GM21576 (cell line): ENCODE measurements at regions not wholly inside any gene's neighbourhood (a gene's known extent, or its start where the extent isn't known, plus 50 kb on each side); places are given as distances from the start of the nearest gene placed in this dataset.

Experiments used
- ATAC-seq: cut with Tn5 transposase; IDR thresholded peaks from one replicate; pipeline ENCODE4 v1.9.1; 2021; ENCODE audit warnings: mild to moderate bottlenecking, moderate library complexity; ENCODE audit not compliant: unreplicated experiment

DNA sequence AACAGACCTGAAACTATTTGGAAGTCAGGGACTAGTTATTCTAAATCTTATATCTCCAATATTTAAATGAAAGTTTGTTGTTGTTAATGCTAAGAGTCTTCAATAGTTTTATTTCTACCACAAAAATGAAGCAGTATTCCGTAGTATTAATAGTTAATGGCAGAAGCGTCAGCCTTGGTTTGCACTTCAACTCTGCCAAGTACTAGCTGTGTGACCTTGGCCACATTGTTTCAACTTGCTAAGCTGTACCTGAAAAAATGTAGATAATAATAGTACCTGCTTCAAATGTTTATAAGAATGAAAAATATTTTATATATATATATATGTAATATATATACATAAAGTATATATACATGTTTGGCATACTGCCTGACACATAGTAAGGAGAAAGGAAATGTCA is 354.6 kb upstream of the SATB1 start:
- ATAC-seq, result no peak

DNA sequence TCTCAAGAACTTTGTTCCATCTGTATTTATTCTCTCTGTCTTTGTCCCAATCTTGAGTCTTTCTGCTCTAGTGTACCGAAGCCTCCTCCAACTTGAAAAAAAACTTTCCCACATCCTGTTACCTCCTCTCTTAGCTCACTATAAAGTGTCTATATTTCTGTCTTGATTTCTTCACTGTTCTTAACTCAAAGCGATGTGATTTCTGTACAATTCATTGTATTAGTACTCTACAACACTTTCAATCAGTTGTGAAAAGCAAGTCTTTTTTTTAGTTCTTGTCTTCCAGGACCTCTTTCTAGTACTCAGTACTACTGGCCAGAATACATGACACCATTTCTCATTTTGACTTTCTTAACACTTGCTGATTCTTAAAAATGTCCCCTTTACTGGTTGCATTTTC is 353.5 kb upstream of the SATB1 start:
- ATAC-seq, result no peak

- no peak for ATAC-seq
These were observed 353.0 kb upstream of the SATB1 start for GRCh38 chr3:18778094-18778493.

GRCh38 chr3:18775501-18775900 is 350.4 kb upstream of the SATB1 start:
- ATAC-seq, result no peak

- no peak for ATAC-seq
These were observed 349.4 kb upstream of the SATB1 start for GRCh38 chr3:18774319-18775088.

DNA sequence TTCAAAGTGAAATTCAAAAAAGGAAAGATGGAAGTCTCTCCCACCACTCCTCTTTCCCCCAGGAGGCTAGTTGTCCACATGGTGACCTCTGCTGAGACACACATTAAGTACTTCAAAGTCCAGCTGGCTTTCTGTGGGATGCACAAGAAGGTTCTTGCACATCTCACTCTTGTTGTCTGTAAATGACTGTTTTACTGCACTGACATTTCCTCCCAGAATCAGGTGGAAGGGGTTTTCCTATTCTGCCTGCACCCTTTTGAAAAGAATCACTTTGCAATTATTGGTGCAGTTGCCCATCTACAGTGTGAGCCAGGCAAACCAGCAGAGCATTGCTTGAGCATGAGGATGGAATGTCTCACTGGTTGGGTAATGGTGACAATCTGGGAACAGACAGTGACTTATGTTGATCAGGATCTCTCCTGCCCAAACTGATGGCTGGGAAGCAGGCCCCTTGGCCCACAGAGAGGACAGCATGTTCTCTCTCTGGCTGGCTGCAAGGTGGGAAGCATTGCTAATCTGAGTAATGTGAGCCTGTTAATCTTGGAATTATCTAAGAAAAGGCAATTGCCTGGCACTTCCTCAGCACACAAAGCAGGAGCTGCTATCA is 347.7 kb upstream of the SATB1 start:
- ATAC-seq, result no peak

DNA sequence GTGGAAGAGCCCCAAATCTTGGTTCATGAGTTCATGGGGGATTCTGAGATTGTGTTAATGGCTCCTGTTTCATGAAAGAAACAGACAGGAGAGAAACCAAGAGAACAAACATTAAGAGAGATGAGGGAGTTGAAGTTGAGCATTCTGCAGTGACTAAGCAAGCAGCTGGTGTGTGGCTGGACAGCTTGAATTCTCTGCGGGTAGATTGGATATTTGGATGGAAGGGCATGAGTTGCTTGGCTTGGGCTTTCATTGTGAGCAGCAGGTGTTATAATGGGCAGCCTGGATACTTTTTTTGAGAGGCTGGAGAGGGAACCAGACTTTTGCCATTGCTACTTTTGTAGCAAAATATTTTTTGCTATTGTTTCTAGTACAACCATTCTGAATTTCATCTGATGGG is 346.8 kb upstream of the SATB1 start:
- no peak for ATAC-seq

DNA sequence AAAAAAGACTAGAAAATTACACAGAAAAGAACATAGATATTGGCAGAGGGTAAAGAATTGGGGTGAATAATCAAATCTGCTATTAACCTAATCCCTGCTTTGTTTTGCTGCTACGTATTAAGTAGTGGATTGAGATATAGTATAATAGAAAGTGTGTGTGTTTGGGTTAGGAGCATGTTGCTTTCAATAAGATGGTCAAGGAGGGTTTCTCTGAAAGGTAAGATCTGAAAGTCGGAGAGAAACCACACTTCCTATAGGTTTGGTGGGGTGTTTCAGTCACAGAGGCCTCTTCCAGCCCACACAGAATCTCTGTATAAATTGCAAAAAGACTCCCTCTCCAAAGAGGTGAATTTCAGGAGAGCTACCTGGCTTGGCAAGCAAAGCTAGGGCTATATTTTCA is 345.7 kb upstream of the SATB1 start:
- ATAC-seq, result no peak

- no peak for ATAC-seq
These were observed 342.7 kb upstream of the SATB1 start for GRCh38 chr3:18767756-18768303.

- no peak for ATAC-seq
These were observed 341.8 kb upstream of the SATB1 start for GRCh38 chr3:18766974-18767373.

DNA sequence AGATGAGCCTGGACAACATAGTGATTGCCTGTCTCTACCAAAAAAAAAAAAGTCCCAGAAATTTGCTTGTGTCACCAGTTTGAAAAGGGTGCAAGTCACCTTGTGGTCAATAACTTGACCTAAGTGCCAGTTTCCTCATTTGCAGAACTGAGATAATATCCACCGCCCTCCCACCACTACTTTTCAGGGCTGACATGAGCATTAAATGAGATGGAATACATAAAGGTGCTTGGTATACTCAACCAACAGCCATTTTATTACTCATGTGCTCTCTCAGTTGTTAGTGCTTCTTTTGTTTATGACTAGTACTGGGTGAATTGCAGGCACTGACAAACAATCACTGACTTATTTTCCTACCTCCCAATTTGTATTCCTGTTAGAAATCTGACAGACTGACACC is 340.5 kb upstream of the SATB1 start:
- no peak for ATAC-seq

GRCh38 chr3:18765161-18765560 is 340.0 kb upstream of the SATB1 start:
- ATAC-seq, result no peak

DNA sequence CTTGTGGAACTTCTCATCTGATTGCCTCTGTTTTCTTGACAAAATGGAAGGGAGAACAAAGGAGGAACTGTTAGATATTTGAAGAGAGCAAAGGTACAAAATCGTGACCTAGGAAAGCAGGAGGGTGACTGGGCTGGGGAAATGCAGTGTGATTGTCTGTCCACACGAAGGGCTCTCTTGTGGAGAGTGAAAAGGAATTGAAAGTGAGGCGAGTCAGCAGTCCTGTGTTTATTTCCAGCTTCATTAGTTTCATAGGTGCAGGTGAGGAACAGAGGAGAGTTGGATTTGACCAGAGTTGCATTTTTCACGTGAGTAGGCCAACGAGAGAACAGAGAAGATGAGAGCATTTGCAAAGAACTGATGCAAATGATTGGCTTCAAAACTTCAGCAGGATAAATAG is 336.4 kb upstream of the SATB1 start:
- no peak for ATAC-seq

DNA sequence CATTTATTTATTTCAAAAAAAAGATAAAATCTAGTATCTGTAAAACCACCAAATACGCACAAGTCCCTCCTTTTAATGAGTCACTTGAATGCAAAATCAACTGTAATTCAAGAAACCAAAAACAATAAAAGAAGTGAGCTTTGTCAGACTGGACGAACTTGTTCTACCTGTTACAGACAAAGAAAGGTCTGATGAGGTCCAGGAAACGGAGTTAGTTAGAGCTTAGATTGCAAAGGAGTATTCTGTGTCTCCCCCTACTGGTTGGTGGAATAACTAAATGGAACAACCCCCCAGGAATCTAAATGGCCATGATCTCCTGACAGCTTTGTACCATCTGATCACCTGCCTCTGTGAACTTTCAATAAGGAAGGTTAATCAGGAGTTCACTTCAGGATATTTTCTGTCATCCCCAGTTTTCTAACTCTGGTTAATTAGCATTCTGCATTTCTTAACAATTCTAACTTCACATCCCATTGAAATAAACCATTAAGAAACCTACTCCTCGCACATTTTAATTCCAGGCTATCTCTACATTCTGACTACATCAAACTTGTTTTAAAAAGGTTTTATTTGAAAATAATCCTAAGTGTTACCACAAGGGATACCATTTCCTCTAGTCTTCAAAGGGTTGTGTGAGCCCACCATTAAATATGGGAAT is 333.0 kb upstream of the SATB1 start:
- peak; percentile 95 for ATAC-seq

GRCh38 chr3:18757476-18757875 is 332.3 kb upstream of the SATB1 start:
- no peak for ATAC-seq

- ATAC-seq, result no peak
These were observed 327.3 kb upstream of the SATB1 start for GRCh38 chr3:18752273-18752934.

DNA sequence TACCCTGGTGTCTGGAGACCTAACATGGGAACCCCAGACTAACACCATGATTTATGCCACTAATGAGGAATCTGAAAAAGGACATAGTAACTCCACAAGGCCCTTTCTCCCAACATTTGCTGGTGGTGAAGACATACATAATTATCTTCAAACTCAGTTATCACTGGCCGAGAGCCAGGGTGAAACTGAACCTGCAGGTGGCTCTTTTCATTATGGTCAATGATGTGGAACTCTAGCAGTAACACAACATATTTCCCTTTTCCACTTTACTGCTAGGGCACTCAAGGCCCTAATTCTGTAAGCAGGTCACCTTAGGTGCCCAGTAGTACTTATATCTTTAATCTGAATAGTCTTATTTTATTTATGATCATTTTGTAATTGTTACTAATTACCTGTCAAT is 326.4 kb upstream of the SATB1 start:
- ATAC-seq, result no peak

DNA sequence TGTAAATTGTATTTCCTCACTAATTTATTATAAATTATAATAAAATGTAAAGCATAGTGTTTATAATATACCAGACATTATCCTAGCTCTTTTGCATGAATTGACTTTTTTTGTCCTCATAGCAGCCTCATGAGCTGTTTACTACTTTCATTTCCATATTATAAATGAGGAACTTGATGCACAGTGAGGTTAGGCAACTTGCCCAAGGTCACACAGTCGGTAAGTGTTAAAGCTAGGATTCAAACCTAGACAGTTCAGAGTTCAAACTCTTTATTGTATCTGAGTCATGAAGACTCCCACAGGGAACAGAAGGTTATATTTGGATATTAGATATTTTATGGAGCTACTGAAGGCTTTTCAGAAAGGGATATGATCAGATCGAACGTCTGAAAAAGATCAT is 322.2 kb upstream of the SATB1 start:
- no peak for ATAC-seq

- no peak for ATAC-seq
These were observed 320.3 kb upstream of the SATB1 start for GRCh38 chr3:18745472-18745871.

DNA sequence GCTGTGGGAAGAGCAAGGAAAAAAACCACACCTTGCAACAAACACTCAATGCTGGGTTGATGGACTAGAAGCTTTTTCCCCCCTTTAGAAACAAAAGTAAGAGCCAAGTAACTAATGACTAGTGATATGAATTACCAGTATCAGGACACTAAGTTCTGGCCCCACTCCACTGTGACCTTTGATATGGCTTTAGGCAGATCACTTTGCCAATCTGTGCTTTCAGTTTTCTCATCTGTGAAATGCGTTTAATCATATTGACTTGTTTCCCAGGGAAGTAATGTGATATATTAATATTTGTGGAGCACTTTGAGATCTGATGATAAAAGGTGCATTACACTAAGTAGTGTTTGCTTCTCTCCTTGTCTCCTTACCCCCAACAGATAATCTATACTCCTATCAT is 319.3 kb upstream of the SATB1 start:
- ATAC-seq, result no peak

GRCh38 chr3:18743761-18744160 is 318.6 kb upstream of the SATB1 start:
- no peak for ATAC-seq
